MM.1S (cell line): ENCODE measurements at regions not wholly inside any gene's neighbourhood (a gene's known extent, or its start where the extent isn't known, plus 50 kb on each side); places are given as distances from the start of the nearest gene placed in this dataset.

Experiments
- CTCF ChIP-seq: fragments of 300-600 bp; sonication (generic); IDR thresholded peaks from 2 replicates; pipeline ENCODE4 v1.5.1; 2016; ENCODE audit warnings: antibody characterized with exemption, low read length, mixed read lengths
- EZH2phosphoT487 ChIP-seq: fragments of 300-600 bp; sonication (generic); IDR thresholded peaks from 2 replicates; pipeline ENCODE4 v1.6.1; 2018; ENCODE audit warnings: antibody characterized with exemption, low read length

DNA sequence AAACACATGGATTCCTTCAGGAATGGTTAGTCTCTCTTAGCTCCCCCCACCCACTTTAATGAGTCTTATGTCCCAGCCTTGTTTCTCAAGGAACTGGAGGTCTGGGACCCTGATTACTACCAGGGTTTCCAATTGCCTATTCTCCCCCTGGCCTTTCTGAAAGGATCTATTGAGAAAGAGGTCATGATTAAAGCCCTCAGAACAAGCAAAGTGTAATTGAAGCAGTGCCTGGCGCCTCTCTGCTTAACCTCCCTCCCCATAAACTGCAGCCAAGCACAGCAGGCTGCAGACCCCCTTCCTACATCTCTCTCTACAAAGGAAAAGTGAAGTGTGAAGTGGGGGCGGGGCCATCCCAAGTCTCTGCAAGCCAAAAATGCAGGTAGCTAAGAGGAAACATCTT is 159.7 kb upstream of the CDH11 start:
- TF ChIP-seq CTCF (no peak), EZH2phosphoT487 (no peak)
